ENCODE measurements at regions not wholly inside any gene's neighbourhood (a gene's known extent, or its start where the extent isn't known, plus 50 kb on each side); places are given as distances from the start of the nearest gene placed in this dataset.

DNA sequence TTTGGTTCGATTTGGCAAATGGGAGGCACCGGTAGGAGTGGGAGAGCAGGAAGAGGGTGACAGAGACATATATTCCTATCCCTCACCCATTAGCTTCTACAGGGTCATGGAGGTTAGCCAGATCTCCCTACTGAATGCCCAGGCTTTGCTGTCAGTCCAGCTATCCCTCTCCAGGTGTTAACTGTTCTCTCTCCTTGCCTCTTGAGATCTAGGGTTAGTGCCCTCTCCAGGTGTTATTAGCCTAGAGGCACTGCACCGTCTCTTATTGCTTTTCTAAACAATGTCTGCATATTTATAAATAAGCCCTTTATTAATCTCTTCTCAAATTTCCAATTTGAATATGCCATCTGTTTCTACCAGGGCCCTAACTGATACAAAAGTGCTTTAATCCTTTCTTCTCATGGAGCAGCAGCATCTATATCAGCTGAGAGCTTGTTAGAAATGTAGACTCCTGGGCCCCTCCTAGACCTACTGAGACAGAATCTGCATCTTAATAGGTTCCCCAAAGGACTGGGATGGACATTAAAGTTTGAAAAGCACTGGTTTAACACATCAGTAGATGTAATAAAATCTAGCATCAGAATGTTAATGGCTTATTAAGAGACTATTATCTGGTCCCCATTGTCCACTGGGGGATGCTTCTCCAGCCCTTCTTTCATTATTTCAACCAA, 322.5 kb upstream of the SLC24A2 start:
- no peak for DNase-seq

DNA sequence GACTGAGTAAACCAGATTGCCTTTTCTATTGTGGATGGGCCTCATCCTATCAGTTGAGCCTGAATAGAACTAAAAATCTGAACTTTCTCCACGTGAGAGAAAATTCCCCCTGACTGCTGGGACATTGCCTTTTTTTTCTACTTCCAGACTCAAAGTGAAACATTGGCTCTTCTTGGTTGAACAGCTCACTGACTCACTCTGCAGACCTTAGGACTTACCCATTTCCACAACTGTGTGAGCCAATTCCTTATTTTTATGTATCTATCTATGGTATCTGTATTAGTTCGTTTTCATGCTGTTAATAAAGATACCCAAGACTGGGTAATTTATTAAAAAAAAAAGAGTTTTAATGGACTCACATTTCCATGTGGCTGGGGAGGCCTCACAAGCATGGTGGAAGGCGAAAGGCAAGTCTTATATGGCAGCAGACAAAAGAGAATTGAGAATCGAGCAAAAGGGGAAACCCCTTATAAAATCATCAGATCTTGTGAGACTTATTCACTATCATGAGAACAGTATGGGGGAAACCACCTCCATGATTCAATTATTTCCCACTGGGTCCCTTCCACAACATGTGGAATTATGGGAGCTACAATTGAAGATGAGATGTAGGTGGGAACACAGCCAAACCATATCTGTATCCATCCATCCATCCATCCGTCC, 306.7 kb upstream of the SLC24A2 start:
- no peak for DNase-seq

DNA sequence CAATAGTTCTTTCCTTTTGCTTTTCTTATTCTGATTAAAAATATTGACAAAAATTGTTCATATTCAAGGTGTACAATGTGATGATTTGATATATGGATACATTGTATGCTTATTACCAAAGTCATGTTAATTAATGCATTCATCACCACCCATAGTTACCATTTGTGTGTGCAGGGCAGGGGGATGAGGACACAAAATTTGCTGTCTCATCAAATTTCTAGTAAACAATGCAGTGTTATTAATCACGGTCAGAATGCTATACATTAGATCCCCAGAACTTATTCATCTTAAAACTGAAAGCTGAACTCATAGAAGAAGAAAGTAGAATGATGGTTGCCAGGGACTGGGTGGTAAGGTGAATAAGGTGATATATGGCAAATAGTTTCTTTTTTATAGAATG, 303.7 kb upstream of the SLC24A2 start:
- DNase-seq = no peak

DNA sequence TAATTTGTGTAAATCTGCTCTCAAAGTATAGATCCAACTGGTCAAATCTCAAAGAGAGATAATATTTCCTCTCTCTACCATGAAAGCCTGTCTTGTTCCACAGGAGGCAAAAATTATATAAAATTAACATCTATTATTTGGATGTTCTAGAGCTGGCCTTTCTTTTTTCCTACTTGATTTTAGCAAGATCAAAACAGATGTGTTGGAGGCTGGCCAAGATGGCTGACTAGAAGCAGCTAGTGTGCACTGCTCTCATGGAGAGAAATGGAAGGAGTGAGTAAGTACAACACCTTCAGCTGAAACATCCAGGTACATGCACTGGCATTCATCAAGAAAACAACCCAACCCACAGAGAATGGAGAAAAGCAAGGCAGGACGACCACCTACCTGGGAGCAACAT, 298.6 kb upstream of the SLC24A2 start:
- no peak for DNase-seq

DNA sequence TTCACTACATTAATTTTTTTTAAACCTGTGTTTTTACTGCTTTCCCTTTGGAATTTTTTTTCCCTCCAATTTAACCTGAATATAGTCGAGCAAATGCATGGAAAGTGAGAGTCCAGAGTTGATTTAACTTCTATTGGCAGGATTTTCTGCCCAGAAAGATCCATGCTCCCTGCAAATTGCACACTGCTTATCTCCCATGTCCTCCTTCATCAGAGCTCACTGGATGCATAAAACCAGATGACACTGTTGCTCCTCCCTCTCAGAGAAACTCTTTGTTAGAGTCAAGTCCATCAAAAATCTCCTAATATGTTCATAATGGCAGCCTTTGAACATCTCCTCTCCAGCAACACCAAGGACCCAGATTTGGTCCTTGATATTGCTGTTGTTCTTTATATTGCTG, 297.0 kb upstream of the SLC24A2 start:
- no peak for DNase-seq

DNA sequence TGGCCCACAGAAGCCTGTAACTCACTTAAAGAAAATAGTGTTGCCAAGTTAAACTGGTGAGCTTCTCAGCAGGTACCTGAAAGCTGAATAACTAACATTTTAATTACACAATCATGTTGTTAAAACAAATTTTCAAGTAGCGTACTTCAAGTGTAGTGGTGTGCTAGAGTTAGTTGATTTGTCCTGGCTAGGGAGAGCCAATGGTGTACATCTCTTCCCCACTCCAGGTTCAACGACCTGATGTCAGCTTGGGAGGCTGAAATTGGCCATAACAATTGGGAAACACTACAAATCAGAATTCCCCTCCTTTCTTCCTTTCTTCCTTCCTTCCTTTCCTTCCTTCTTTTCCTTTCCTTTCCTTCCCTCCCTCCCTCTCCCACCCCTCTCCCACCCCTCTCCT, 295.3 kb upstream of the SLC24A2 start:
- DNase-seq = no peak

DNA sequence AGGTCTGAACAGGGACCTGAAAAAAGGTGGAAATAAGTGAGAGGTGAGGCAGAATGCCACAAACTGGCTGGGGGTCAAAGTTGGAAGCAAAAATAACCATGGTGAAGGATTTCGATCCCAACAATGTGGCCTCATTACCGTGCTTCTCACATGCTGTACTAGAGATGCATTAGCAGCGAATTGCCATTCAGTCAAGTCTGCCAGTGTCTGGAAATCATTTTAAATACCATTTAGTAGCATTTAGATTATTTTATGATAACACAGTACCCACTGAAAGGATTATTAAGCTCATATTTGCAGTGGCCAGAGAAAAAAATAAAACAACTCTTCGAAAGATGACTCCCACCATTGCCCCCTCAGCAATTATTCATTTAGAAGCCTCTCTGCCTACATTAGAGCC, 294.6 kb upstream of the SLC24A2 start:
- no peak for DNase-seq

DNA sequence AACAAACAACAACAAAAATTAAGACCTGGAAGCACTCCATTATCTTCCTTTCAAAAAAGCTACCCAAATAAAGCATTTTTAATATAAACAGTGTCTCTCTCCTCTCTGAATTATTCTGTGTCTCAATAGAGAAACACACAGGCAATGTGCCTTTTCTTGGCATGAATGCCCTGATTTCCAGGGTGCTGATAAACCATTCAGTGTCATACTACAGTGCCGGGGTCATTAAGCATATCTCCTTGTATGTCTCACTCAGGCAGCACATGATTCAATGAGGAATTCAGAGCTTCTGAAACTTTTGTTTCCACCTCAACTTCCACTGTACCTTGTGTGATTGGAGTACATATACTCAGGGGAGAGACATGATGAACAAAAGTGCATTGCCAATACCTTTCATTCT, 294.0 kb upstream of the SLC24A2 start:
- no peak for DNase-seq

DNA sequence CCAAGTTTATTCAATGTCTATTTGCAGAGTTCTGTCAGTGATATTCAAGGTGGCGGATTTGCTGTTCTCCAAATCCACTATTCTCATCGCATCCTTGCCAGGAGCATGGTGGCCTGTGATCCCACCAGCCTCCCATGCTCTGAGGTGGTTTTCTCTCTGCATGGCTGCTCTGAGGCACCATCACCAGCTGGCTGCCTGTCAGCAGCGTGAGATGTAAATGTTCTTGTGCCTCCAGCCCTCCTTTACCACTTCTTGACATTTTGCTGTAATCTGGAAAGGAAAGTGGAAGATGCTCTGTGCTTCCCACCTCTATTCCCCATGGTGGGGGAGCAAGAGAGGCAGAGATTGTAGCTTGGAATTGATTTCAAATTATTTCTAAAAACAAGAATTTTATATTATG, 293.6 kb upstream of the SLC24A2 start:
- DNase-seq = no peak

DNA sequence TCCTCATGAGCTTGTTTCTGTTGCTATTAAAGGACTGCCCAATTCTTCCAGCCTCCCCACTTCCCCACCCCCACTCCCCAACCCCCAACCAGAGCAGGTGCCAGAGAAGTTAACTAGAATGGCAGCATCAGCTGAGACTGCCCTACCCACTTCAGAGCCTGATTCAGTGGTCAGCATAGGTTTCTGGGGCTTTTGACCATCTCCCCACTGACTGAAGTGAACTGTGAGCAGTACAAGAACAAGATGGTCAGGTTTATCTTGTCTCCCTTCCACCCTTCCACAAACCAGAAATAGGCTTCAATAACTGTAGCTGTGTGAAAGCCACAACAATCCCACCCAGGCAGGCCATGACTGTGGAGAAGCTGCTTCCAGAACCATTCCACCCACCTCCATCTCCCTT, 289.4 kb upstream of the SLC24A2 start:
- DNase-seq = no peak

DNA sequence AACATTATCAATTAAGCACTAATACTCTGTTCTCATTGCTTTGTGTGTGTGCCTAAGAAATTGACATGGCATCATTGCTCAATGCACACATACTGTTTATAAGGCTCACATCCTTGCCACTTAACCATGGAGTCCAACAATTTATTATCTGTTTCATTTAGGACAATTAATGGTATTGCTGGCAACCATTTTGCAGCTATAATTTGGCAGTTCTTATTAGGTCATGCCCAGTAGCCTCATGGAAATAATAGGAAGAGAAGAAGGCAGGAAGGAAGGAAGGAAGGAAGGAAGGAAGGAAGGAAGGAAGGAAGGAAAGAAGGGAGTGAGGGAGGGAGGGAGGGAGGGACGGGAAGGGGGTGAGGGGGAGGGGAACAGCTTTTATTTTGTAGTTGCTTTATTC, 285.5 kb upstream of the SLC24A2 start:
- no peak for DNase-seq

DNA sequence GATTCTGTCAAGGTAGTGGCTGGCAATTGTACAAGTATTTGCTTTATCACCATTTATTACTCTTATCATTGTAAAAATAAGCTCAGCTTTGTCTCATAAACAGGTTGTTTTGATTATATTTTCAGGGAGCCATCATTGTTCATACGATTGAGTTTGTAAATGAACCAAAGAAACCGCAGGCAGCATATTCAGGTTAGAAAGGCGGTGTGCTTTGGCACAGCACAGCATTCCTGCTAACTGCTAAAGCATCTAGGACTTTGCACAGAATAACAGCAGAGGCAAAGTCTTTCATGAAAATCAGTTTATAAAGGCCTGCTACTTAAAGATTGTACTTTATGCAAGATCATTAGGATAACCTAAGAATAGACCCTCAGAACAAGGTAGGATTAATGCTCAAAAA, 281.5 kb upstream of the SLC24A2 start:
- no peak for DNase-seq

DNA sequence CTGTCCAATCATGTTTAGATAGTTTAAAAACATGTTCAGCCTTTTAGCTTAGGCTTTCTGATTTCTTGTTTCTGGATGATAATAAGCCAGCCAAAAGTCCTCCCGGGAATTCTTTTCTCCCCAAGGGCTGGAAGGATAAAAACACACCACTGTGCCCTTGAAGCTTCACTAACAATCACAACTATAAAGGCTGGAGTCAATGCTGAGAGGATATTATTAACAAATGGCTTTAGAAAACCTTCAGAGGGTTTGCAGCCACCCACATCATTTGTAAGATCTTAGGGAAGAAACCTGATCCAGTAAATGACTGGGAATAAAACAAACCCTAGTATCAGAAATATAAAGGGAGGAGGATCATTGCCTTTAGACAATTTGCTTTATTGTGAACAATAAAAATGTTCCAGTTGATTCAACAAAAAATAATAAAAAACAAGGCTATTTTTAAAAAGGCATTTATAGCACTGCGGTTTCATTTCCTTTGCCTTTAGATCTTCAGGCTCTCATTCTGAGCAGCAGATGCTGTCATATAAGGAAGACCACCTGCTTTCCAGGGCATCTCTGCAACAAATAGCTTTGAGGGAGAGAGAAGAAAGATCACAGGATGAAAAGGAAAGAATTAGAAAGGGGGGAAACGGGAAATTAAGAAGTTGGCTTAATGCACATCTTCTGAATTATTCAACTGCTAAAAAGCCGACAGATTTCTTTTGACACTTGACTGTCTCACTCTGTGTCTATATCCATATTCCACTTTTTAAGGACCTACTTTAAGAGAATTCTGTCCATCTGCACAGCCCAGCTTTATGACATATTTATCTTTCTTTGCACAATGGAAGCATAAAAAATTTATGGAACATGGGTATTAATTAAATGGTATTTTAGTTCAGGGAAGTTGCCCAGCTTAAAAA, 277.2 kb upstream of the SLC24A2 start:
- DNase-seq = peak; percentile 64

DNA sequence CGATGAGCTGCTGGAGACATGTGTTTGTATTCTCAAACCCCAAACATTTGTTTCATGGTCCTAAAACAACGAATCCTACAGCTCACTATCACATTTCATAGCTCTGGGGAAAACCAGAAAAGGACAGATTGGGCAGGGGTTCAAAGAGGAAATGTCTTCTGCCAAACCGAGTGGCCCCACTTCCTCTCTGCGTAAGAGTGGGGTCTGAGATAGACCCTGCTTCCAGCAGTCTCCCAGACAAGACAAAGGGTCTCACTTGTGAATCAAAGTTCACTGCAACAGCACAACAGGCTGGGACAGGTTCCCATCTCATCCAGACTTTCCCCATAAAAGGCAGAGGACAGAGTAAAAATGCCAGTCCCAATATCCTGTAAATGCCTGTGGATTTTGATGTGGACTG, 276.2 kb upstream of the SLC24A2 start:
- no peak for DNase-seq

DNA sequence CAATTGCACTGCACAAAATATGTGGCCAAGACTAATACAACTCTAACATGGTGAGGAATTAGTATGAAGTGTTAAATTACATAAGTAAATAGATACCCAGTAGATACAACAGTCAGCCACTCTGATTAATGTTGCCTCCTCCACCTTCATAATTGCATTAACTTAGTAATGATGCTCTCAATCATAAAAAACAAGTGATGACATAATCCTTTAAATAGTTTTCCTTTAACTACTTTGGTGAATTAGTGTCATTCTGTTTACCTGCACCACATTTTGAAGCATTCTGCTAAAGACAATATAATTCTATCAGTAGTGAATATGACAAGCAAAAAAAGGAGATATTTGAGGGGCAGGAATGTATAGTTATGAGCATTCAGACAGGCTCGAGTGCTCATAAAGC, 265.9 kb upstream of the SLC24A2 start:
- DNase-seq = no peak

DNA sequence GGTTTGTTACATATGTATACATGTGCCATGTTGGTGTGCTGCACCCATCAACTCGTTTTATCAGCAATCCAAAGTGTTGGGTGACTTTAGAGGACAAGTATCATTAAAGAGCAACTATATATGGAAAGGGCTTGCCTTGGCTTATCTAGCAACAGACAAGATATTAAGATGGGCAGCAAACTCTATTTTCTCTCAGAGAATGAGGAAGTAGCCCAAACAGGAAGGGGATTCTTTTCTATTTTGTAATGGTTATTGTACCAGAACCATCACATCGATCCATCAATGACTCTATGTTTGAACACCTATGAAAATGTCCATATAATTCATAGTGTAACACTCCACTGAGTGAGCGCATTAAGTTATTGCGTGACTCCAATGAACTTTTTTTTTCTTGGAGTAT, 260.1 kb upstream of the SLC24A2 start:
- no peak for DNase-seq

DNA sequence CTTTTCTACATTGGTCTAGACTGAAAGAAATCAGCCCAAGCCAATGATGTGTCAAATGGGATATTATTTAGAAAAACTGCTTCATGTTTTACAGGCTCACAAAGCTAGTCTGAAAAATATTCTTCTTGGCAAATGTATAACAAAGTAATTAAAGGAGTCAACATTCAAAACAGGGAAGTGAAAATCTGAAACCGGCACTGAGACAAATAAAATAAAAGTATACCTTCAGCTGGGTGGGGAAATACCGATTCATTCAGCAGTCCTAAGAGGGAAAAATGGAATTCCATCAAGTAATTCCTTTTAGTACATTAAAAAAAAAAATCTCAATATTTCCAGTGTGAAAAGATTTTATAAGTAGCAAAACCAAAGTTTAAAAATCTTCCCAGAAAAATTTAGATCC, 259.6 kb upstream of the SLC24A2 start:
- no peak for DNase-seq

DNA sequence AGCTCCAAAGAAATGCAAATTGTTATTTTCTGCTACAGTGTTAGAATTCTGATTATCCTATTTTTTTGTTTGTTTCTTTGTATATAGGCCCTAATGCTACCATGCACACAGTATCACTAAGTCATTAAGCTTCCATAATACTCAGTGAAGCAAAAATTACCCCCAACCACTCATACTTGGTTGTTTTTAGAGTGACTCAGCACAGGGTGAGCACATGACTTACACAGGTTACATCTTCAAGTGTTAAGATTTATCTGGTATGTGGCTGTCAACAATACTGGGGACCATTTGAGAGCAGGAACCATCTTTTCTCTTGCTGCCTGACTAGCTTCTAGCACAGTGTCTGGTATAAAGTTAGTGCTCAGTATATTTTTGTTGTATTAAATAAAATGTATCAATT, 255.8 kb upstream of the SLC24A2 start:
- no peak for DNase-seq

DNA sequence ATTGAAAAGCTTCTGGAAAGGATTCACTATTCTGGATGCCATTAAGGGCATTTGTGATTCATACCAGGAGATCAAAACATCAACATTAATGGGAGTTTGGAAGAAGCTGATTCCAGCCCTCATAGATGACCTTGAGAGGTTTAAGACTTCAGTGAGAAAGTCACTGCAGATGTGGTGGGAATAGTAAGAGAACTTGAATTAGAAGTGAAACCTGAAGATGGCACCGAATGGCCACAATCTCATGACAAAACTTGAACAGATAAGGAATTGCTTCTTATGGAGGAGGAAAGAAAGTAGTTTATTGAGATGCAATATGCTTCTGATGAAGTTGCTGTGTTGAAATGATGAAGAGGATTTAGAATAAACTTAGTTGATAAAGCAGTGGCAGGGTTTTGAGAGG, 254.6 kb upstream of the SLC24A2 start:
- DNase-seq = no peak

DNA sequence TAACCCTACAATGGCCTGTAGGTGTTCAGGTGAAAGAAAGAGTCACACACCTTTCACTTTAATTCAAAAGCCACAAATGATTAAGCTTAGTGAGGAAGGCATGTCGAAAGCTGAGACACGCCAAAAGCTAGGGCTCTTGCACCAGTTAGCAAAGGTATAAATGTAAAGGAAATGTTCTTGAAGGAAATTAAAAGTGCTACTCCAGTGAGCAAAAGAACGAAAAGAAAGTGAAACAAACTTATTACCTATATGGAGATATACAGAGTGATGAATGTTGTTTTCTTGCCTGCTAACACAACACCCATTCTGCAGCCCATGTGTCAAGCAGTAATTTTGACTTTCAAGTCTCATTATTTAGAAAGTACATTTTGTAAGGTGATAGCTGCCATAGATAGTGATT, 254.2 kb upstream of the SLC24A2 start:
- no peak for DNase-seq

DNA sequence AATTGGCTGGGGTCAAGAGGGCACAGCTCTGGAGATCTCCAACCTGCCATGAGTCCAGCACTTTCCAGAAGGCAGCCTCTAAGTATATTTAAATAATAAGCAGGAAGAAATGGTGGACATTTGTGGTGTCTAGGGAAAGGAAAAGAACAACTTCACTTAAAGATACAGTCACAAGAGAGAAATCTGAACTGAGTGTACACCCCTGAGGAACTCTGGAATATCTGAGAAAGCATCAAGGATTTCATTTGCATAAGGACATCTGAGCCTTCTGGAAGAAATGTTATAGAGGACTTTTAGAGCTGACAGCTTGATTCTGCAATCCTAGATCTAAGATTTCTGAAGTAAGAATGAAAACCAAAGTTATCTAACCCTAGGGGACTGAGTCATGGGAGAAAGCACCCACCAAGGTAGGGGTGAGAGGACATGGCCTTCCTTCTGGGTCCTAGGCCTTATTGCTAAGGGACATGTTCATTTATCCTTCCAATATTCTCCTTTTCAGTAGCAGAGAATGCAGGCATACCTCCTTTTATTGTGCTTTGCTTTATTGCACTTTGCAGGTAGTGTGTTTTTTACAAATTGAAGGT, 253.4 kb upstream of the SLC24A2 start:
- DNase-seq = no peak

DNA sequence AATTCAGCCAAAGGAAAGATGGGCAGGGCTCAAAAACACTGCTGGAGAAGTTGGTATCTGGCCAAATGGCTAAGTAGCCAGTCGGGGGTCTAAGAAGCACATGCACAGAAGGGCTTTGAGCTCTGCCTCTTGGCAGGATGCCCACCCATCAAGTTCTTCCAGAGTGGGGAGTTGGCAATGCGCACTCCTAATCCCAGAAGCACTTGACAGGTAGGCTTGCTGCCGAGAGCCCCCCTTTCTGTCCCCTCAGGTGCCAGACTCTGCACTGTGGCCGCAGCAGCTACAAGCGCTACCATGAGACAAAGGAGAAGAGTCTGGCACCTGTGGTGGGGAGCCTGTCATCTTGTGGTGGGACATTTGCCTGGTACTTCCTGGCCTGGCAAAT, 252.9 kb upstream of the SLC24A2 start:
- DNase-seq = peak; percentile 99

DNA sequence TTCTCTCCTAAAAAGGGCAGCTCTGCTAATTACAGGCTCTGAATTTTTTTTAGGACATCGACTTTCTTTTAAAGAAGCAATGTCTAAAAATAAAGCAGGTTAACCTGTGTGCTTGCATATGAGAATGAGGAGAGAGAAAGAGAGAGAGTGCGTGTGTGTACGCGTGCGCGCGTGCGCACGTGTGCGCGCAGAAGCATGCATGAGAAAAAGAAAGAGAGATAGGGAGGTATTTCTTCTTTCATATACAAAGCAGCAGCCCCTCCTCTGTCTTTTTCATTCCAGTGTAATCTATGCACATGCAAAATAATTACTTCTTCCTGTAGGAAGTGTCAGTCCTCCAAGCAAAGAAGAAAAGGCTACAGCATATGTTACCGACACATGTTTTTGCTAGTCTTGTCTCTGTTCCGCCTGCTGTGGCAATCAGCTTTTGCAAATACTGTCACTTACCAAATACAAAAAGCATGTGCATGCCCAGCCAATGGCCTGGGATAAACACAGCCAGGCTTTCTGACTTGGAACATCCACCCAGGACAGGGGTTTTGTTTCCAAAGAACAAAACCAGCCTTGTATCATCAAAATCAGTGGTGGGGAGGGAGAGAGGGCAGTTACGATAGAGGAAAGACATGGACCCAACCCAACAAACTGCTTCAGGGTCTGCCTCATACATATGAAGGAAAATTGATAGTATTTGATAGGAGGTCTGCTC, 252.3 kb upstream of the SLC24A2 start:
- peak; percentile 89 for DNase-seq
